CD4-positive, alpha-beta T cell treated with Interleukin-17A for 4 hours (primary cell): ENCODE measurements at regions not wholly inside any gene's neighbourhood (a gene's known extent, or its start where the extent isn't known, plus 50 kb on each side); places are given as distances from the start of the nearest gene placed in this dataset.
"Not testable (repeated sequence)": the region's sequence is repeated elsewhere in the genome, so short reads cannot be mapped to it uniquely, and the experiment has no call there.

Experiments
- DNase-seq: peaks from one replicate; pipeline ENCODE4 v3.0.0-alpha.2; 2020; ENCODE audit warnings: mixed read lengths

- no peak for DNase-seq
Measured at GRCh38 chr5:124614836-124615385, 131.5 kb downstream of the ZNF608 start.

GRCh38 chr5:124614105-124614504, 132.3 kb downstream of the ZNF608 start:
- DNase-seq = no peak

GRCh38 chr5:124613273-124613953, 133.0 kb downstream of the ZNF608 start:
- DNase-seq = no peak

DNA sequence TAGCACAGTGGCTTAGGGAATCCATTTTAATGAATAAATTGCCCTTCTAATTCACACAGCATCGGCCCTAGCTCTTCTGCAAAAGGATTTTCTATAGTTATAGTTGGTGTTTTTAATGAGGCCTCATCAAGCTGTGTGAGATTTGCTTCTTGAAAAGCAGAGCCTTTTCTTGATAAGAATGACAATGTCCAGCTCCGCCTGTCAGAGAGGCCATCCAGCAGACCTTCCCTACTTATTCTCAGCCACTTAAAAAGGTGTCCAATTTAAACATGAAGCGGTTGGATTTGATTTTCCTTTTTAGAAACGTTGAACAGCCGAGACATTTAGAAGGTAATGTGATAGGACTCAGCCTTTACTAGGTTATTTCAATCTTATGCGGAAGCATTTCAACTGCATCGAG, 134.4 kb downstream of the ZNF608 start:
- DNase-seq = no peak

GRCh38 chr5:124611262-124611661, 135.2 kb downstream of the ZNF608 start:
- not testable (repeated sequence) for DNase-seq

GRCh38 chr5:124609685-124610084, 136.8 kb downstream of the ZNF608 start:
- not testable (repeated sequence) for DNase-seq

GRCh38 chr5:124606543-124606942, 139.9 kb downstream of the ZNF608 start:
- no peak for DNase-seq

- no peak for DNase-seq
Measured at GRCh38 chr5:124606093-124606492, 140.3 kb downstream of the ZNF608 start.

- no peak for DNase-seq
Measured at GRCh38 chr5:124605541-124605940, 140.9 kb downstream of the ZNF608 start.

DNA sequence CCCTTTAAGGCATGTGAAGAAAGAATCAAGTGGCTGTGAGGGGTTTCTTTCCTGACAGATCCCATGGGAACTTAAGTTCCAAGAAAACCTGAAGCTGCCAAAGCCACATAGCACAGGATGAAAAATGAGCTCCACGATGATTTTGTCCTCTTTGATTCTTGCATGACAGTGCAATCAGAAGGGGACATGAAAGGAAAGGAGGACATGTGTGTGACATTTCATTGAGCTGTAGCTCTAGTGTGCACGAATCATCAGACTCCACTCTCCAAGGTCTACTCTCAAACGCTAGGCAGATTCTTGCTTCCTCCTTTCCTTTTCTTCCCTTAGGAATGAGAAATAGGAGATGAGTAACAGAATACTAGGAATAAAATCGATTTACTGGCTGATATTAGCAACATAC, 142.0 kb downstream of the ZNF608 start:
- no peak for DNase-seq

- DNase-seq = no peak
Measured at GRCh38 chr5:124602925-124603650, 143.4 kb downstream of the ZNF608 start.

- DNase-seq = no peak
Measured at GRCh38 chr5:124599028-124599973, 147.1 kb downstream of the ZNF608 start.

DNA sequence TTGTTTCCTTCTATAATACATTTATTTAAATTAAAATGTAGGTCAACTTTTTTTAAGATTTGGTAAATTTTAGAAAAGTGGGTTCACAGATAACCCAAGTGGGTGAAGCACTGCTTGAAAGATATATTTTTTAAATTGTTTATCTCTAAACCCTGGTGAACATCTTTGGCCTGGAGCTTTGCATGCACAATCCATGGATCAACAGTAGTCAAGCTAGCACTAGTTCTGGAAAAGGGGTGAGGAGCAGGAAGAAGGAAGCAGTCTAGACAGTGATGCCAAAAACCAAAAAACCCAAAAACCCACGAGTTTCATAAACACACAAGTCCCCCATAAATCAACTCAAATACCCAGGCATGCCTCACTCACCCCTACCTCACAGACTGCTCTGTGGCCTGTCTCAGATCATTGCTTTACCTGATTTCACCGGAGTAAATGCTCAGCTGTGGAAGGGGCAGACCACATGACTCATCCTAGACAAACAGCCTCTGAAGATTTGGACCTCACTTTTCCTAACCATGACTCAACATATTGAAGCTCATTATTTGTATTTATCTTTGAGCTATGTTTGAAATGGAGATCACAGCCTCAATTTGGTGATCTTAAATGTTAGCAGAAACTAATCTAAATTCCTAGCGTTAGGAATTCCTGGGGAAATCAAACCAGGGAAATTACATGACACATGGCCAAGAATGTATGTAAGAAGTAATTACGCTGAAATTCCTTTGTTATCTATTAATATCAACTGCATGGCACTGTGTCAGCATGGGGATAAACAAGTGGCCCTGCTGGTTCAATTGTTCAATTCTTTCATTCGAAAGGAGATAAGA, 149.6 kb downstream of the ZNF608 start:
- no peak for DNase-seq

- no peak for DNase-seq
Measured at GRCh38 chr5:124593952-124594351, 152.5 kb downstream of the ZNF608 start.

DNA sequence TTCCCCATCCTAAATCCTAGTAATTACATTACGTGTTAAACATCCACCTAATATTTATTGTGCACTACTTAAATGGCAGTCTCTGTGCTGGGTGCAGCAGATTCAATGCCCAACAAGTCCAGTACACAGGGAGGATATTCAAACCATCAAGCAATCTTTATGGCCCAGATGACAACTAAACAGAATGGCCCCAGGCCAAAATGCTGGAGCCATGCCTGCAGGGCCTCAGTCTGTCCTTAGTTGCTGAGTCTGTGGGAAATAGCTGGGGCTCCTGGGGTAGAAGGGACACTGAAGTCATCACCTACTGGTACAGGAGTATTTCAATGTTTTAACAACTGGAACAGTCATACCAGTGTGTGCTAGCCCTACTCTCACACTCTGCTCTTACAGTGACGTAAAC, 153.5 kb downstream of the ZNF608 start:
- DNase-seq = no peak

DNA sequence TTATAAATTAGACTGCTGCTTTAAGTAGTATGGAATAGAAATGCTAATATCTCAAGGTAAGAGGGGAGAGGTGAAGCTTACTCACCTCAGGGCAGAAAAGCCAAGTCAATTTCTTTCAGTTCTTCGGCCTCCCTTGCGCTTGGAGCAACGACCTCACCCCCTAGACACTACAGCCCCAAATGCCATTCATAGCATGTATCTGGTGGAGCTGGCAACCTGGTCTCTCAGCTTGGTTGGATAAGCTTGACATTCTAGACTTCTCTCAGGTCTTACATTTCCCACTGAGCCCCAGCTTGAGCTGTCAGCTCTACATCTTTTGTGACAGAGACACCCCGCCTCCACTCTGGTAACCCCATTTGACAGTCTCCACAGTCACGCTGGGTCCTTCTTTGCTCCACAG, 154.9 kb downstream of the ZNF608 start:
- DNase-seq = no peak

DNA sequence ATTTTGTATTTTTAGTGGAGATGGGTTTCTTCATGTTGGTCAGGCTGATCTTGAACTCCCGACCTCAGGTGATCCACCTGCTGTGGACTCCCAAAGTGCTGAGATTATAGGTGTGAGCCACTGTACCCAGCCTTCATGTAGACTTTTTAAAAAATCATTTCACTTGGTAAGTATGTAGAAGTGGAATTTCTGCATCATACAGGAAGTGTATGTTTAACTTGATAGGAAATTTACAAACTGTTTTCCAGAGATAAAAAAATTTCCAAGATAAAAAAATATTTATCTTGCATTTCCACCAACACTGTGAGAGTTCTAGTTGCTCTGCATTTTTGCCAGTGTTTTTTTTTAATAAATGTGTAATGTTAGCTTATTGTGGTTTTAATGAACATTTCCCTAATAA, 155.8 kb downstream of the ZNF608 start:
- DNase-seq = no peak

DNA sequence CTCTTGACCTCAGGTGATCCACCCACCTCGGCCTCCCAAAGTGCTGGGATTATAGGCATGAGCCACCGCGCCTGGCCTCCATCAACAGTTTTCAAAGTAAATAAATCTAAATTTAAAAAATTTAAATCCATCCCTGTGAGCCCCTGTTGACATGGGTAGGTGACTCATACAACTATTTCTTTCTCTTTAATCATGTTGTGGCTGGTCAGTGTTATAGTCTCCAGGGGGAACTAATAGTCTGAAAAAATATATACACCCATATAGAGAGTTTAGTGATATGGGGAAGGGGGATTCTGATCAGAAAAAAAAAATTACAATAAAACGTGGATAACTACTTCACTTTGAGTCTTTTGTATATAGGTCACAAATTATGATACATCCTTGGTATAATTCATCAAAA, 159.2 kb downstream of the ZNF608 start:
- DNase-seq = no peak

GRCh38 chr5:124584991-124585715, 161.3 kb downstream of the ZNF608 start:
- DNase-seq = no peak

DNA sequence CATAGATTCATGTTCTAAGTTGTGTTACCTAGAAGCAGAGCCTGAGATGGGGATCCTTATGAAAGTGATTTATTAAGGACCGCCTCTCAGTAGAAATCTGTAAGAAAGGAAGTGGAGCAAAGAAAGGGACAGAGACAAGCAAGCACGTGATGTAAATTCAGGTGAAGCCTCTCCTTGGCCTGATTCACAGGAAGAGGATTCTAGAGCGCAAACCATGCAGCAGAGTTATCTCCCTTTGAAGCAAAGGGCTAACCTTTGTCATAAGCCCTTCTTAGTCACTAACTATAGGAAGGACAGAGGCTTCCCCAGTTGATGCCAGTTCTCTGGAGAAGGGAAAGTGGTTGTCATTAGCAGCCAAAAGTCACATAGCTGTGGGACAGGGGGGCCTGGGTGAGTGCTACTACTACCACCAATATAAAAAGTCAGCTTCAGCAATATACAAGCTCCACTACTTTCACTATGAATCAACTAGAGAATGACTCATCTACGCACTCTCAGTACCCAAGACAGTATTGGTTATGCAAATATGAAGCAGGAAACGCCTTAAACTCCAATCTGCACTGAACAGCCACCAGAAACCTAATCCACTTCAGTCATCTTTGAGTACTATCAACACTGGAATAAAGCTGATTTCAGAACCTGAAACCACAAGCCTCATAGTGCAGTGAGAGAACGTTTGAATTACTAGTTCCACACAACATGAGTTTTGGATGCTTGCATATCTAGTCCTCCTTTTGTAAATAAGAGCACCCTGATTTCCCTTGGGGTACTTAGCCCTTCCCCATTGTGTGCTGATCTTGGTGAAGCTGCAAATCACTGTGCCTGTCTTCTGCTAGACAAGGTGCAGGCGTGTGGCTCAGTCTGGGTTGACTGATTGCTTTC, 162.7 kb downstream of the ZNF608 start:
- no peak for DNase-seq

DNA sequence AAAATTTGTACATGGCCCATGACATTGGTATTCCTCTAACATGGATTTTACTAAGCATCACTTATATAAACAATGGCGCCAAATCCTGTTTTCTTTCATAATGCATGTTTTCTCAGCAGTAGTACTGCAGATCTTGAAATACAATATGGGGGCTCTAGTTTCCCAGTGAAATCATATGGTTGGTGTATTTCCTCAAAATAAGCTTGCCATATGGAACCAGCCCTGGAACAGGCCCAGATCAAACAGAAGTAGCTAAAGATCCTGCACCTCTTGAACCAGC, 163.9 kb downstream of the ZNF608 start:
- DNase-seq = no peak
